ENCODE measurements at regions not wholly inside any gene's neighbourhood (a gene's known extent, or its start where the extent isn't known, plus 50 kb on each side); places are given as distances from the start of the nearest gene placed in this dataset.

DNA sequence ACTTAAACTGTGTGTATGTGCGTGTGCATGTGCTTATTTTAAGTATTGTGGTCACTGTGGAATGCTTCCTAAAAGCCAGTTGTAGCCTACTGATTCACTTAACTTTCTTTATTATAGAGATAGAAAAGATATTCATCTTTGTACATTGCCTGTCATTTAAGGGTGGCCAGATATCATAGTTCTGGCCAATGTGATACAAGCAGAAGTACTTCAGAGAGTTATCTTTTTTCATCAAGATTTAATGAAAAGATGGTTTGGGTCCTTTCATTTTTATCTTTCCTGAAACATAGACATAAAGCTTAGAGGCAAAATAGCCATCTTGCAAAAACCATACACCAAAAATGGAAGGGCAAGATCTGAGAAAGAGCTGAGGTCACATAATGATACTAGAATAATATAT is 744.7 kb upstream of the ADGRL3 start:
- no peak for TF ChIP-seq FOXP2 (optimal IDR thresholded peaks at IDR 0.05; ENCODE audit: borderline replicate concordance, extremely low read depth, extremely low read length, insufficient read depth)
- TF ChIP-seq, protein P1, sequence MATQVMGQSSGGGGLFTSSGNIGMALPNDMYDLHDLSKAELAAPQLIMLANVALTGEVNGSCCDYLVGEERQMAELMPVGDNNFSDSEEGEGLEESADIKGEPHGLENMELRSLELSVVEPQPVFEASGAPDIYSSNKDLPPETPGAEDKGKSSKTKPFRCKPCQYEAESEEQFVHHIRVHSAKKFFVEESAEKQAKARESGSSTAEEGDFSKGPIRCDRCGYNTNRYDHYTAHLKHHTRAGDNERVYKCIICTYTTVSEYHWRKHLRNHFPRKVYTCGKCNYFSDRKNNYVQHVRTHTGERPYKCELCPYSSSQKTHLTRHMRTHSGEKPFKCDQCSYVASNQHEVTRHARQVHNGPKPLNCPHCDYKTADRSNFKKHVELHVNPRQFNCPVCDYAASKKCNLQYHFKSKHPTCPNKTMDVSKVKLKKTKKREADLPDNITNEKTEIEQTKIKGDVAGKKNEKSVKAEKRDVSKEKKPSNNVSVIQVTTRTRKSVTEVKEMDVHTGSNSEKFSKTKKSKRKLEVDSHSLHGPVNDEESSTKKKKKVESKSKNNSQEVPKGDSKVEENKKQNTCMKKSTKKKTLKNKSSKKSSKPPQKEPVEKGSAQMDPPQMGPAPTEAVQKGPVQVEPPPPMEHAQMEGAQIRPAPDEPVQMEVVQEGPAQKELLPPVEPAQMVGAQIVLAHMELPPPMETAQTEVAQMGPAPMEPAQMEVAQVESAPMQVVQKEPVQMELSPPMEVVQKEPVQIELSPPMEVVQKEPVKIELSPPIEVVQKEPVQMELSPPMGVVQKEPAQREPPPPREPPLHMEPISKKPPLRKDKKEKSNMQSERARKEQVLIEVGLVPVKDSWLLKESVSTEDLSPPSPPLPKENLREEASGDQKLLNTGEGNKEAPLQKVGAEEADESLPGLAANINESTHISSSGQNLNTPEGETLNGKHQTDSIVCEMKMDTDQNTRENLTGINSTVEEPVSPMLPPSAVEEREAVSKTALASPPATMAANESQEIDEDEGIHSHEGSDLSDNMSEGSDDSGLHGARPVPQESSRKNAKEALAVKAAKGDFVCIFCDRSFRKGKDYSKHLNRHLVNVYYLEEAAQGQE (IDR thresholded peaks at IDR 0.05; ENCODE audit: insufficient read depth in 1 of 2, low read depth in 2 of 2, low read length in 2 of 2): no peak
- no peak for TF ChIP-seq POLR2AphosphoS5 (IDR thresholded peaks at IDR 0.05; ENCODE audit: low read depth, low read length)
- no peak for TF ChIP-seq TAF1 (IDR thresholded peaks at IDR 0.05; ENCODE audit: borderline replicate concordance, insufficient read depth, low read length)
- TF ChIP-seq SIN3A (IDR thresholded peaks at IDR 0.05; ENCODE audit: borderline replicate concordance, insufficient read depth, low read length): no peak

DNA sequence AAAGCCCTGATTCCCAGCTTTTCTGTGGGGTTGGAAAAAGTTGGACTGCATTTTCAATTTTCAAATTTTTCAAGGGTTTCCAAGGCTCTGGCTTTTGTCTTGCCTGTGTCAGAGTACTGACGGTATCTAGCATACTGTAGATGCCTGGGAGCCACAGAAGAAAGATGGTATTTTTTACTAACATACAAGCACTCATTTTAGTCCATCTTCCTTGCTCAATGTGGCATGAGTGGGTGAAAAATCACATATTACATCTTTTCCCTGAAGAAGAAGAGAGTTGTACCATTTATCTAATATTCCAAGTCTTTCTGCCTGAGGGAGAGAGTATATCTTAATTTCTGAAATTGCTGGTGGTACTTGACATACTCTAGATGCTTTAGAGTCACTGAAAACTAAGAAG is 738.6 kb upstream of the ADGRL3 start:
- TF ChIP-seq POLR2AphosphoS5 (IDR thresholded peaks at IDR 0.05; ENCODE audit: low read depth, low read length) (no peak), FOXP2 (optimal IDR thresholded peaks at IDR 0.05; ENCODE audit: borderline replicate concordance, extremely low read depth, extremely low read length, insufficient read depth) (no peak), TAF1 (IDR thresholded peaks at IDR 0.05; ENCODE audit: borderline replicate concordance, insufficient read depth, low read length) (no peak), SIN3A (IDR thresholded peaks at IDR 0.05; ENCODE audit: borderline replicate concordance, insufficient read depth, low read length) (no peak)
- TF ChIP-seq, protein P1 (IDR thresholded peaks at IDR 0.05; ENCODE audit: insufficient read depth in 1 of 2, low read depth in 2 of 2, low read length in 2 of 2): no peak

DNA sequence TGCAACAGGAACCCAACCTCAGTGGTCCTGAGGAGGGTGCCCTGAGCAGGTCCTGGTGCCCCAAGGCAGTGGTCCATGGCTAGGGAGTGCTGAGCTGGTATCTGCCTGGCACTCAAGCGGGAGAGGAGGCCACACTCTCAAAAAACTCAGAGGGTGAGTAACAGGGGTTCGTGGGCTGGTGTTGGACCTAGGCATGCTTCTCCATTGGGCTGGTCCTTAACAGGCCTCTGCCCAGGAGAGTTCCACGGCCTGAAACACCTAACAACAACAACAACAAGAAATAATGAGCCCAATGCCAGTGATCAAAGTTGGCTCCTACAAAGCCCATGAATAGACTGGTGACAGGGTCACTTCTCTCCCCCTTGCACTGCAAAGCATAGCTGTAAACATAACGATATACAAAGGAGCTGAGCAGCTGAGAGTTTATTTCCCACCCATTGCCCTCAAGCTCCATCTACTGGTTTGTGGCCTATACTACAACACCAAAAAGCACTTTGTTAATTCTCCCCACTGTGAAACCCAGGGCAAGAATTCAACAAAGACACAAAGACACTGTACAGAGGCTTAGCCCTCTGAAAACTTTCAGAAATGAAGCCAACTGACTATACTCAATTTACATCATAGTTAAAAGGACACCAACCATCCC is 736.1 kb upstream of the ADGRL3 start:
- TF ChIP-seq FOXP2 (optimal IDR thresholded peaks at IDR 0.05; ENCODE audit: borderline replicate concordance, extremely low read depth, extremely low read length, insufficient read depth) (no peak), TAF1 (IDR thresholded peaks at IDR 0.05; ENCODE audit: borderline replicate concordance, insufficient read depth, low read length) (no peak), POLR2AphosphoS5 (IDR thresholded peaks at IDR 0.05; ENCODE audit: low read depth, low read length) (no peak), SIN3A (IDR thresholded peaks at IDR 0.05; ENCODE audit: borderline replicate concordance, insufficient read depth, low read length) (no peak)
- TF ChIP-seq, protein P1 (IDR thresholded peaks at IDR 0.05; ENCODE audit: insufficient read depth in 1 of 2, low read depth in 2 of 2, low read length in 2 of 2): no peak

DNA sequence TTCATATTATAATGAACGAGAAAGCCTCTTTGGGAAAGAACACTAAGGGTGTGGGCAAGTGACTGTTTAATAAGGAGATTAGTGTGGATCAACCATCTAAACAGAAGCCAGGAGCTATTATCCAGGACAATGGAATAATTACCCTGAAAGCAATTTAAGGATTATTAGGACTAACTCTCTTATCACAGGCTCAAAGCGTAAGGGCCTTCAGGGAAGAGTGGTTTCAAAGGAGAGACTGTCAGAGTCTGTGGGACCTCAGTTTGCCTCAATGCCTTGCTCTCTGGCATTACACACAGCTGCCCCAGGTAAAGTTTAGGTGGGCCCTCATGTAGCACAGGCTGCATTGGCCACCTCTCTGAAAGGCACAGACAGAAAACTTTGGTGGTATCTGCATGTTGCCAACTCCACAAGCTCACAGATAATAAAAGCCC is 717.2 kb upstream of the ADGRL3 start:
- TF ChIP-seq POLR2AphosphoS5 (IDR thresholded peaks at IDR 0.05; ENCODE audit: low read depth, low read length) (no peak), TAF1 (IDR thresholded peaks at IDR 0.05; ENCODE audit: borderline replicate concordance, insufficient read depth, low read length) (no peak), FOXP2 (optimal IDR thresholded peaks at IDR 0.05; ENCODE audit: borderline replicate concordance, extremely low read depth, extremely low read length, insufficient read depth) (no peak), SIN3A (IDR thresholded peaks at IDR 0.05; ENCODE audit: borderline replicate concordance, insufficient read depth, low read length) (no peak)
- TF ChIP-seq, protein P1 (IDR thresholded peaks at IDR 0.05; ENCODE audit: insufficient read depth in 1 of 2, low read depth in 2 of 2, low read length in 2 of 2): no peak

Measured in PFSK-1 (cell line).